ENCODE measurements at regions not wholly inside any gene's neighbourhood (a gene's known extent, or its start where the extent isn't known, plus 50 kb on each side); places are given as distances from the start of the nearest gene placed in this dataset.

- no peak for DNase-seq
Measured at GRCh38 chr12:97276661-97277429, 185.8 kb upstream of the RMST start.

GRCh38 chr12:97283297-97283696, 179.3 kb upstream of the RMST start:
- DNase-seq, result no peak

GRCh38 chr12:97288531-97288930, 174.1 kb upstream of the RMST start:
- no peak for DNase-seq

GRCh38 chr12:97292588-97292987, 170.0 kb upstream of the RMST start:
- no peak for DNase-seq

GRCh38 chr12:97293541-97293940, 169.1 kb upstream of the RMST start:
- no peak for DNase-seq

GRCh38 chr12:97299847-97300246, 162.8 kb upstream of the RMST start:
- DNase-seq, result no peak

GRCh38 chr12:97300431-97300830, 162.2 kb upstream of the RMST start:
- DNase-seq, result no peak

GRCh38 chr12:97300891-97301290, 161.7 kb upstream of the RMST start:
- DNase-seq, result no peak

GRCh38 chr12:97301576-97301975, 161.0 kb upstream of the RMST start:
- no peak for DNase-seq

GRCh38 chr12:97305651-97306050, 157.0 kb upstream of the RMST start:
- DNase-seq, result no peak

GRCh38 chr12:97306147-97306546, 156.5 kb upstream of the RMST start:
- no peak for DNase-seq

- DNase-seq, result no peak
Measured at GRCh38 chr12:97308576-97309198, 153.9 kb upstream of the RMST start.

- DNase-seq, result no peak
Measured at GRCh38 chr12:97309921-97310320, 152.7 kb upstream of the RMST start.

- DNase-seq, result no peak
Measured at GRCh38 chr12:97312570-97313135, 150.0 kb upstream of the RMST start.

- DNase-seq, result no peak
Measured at GRCh38 chr12:97313471-97314190, 149.0 kb upstream of the RMST start.

GRCh38 chr12:97316321-97316720, 146.3 kb upstream of the RMST start:
- DNase-seq, result no peak

- no peak for DNase-seq
Measured at GRCh38 chr12:97321621-97322020, 141.0 kb upstream of the RMST start.

- no peak for DNase-seq
Measured at GRCh38 chr12:97322388-97322787, 140.2 kb upstream of the RMST start.

- DNase-seq, result no peak
Measured at GRCh38 chr12:97323154-97323553, 139.4 kb upstream of the RMST start.

GRCh38 chr12:97324471-97324870, 138.1 kb upstream of the RMST start:
- no peak for DNase-seq

- no peak for DNase-seq
Measured at GRCh38 chr12:97335115-97335514, 127.5 kb upstream of the RMST start.

GRCh38 chr12:97336900-97337751, 125.5 kb upstream of the RMST start:
- no peak for DNase-seq

GRCh38 chr12:97342130-97342529, 120.5 kb upstream of the RMST start:
- no peak for DNase-seq

Data from stimulated activated CD4-positive, alpha-beta T cell treated with anti-CD3 and anti-CD28 coated beads, Interleukin-1b, Interleukin-23, amount 100 ng/mL, for 48 hours (primary cell).